Occipital lobe (tissue), 1 donor: ENCODE measurements at regions not wholly inside any gene's neighbourhood (a gene's known extent, or its start where the extent isn't known, plus 50 kb on each side); places are given as distances from the start of the nearest gene placed in this dataset.
"Not testable (repeated sequence)": the region's sequence is repeated elsewhere in the genome, so short reads cannot be mapped to it uniquely, and the experiment has no call there.

ENCODE experiments used
- DNase-seq: peaks from one replicate; lab custom pipeline; 2025; lab: John Stamatoyannopoulos, UW

DNA sequence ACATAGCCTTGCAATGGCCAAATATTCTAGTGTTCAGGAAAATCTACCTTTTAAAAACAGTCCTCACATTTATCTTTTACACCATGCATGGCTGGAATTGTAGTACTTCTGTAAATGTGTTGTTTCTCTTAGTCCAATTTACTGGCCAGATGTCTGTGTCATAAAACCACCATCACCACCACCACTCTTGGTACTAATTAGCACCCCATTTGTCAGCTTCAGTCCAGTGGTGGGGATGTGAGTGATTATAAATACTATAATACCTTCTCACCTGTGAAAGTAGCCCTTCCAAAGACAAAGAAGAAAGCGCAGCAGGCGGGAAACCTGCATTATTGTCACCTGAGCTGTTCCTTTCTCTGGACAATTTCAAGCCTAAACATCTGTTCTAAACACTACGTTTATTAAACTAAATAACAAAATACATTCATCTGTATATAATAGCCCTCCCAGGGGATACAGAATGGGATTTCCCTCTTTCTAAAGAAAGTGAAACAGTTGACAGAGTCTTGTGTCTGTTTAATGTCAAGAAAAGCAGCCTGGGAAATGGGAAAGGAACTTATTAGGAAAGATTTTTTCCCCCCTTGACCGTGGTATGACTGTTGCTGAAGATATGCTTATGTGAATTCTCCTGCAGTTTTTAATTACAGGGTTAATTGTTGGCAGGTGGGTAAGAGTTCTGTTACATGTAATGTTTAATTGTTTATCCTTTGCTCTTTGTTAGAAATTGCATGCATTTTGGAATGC lies 144.5 kb upstream of the NUDT12 start:
- DNase-seq = no peak

DNA sequence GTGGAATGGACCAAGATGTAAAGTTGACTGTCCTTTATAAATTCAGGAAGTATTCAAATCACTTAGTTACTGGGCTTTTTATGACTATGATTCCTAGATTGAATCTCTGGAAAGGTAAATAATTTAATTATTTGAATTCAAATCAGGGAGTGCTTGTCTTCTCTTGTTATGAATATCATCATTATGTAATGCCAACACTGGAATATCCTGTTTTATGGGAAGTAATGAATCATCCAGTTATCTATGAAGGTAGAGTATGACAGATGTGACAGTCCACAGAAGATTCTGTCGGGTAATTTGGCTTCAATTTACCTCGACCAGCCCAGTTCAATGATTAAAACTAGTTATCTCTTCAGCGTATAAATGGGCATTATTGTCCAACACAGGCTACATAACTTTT lies 141.0 kb upstream of the NUDT12 start:
- DNase-seq = no peak

DNA sequence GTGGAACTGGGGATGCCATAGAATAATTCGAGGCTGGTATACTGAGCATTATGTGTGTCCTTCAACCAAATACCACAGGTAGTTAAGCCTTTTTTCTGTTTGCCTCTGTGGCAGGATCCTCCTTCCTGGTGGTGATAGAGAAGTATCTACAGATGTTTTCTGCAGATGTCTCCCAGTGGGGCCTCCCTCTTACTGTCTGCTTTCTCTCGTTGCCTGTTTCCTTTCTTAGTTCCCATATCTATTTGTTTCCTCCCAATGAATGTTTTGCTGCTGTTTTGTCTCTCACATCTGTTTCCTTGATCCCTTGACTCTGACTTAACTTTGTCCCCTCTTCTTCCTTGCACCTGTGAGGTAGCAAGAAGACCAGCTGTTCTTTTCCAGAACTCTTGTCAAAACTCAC lies 130.9 kb upstream of the NUDT12 start:
- no peak for DNase-seq

DNA sequence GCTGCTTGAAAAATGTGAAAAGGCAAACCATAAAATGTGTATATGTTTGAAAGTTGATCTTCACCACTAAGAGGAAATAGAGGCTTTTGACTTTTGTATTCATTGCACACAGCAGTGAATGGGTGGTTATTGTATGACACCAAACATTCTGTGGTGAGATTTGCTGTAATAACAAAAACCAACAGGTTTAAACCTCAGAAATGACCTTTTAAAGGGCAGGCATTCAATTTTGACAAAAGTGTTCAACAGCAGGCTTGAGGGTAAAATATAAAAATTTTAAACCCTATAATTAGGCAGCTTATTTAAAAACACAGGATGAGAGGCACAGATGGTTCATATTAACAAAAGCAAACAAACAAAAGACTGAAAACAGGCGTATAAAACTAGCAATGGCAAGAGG lies 128.1 kb upstream of the NUDT12 start:
- no peak for DNase-seq

DNA sequence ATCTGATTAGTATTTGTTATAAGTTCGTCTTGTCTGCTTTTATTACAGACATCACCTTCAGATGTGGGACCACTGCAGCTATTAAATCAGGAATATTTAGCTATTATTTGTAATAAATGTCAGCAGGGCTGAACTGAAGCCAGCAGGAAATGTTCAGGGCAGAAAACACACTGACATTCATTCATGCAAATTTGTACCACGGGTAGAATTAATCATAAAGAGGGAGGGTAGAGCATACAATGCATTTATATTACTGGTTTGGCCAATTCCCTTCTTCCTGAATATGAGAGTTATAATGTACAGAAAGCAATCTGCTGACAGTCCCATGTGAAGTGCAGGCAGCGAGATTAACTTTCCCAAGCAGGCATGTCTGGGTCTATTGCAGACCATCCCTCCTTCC lies 117.3 kb upstream of the NUDT12 start:
- DNase-seq = no peak

DNA sequence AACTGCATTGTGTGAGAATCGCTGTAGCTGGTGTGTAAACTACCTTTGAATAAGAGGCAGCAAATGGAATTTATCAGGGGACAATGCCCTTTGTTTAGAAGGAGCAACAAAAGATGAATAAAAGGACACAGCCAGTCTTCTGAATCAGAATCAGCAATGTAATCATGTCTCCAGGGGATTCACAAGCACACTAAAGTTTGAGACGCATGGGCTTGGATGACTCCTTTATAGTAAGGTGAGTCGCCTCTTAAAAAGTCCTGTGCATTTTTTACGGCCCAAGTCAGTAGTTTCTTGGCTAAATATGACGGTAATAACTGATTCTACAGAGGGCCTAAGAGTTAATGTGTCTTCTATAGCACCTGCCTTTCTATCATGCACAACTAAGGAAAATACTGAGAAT lies 113.6 kb upstream of the NUDT12 start:
- not testable (repeated sequence) for DNase-seq

DNA sequence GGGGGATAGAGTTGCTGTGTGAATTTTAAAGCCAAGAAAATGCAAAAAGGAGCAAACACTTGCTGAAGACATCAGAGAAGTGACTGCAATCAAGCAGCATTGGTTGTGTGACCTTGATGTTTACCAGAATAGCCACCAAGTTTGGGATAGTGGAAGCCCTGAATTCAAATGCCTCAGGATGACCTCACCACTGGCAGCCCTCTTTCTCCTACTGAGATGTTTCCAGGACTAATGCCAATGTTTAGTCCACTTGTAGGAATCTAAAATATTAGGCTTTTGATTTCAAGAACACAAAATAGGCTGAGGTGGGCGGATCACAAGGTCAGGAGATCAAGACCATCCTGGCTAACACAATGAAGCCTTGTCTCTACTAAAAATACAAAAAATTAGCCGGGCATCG lies 112.2 kb upstream of the NUDT12 start:
- no peak for DNase-seq

DNA sequence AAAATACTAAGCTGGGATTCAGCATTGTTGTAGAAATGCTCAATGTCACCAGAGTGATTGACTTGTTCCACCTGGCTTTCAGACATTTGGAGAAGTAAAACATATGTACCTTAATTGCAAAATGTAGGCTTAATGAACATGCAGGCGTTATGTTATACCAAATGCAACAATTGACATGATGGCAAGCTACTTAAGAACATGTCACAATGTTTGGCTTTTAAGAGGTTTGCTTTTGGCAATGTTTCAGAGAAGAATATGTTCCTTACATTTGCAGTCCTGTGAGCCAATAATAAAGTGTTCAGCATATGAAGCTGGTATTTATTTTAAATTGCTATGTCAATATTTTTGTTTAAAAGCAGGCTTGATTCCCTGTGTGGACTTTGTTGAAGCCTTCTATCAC lies 111.7 kb upstream of the NUDT12 start:
- DNase-seq = no peak

DNA sequence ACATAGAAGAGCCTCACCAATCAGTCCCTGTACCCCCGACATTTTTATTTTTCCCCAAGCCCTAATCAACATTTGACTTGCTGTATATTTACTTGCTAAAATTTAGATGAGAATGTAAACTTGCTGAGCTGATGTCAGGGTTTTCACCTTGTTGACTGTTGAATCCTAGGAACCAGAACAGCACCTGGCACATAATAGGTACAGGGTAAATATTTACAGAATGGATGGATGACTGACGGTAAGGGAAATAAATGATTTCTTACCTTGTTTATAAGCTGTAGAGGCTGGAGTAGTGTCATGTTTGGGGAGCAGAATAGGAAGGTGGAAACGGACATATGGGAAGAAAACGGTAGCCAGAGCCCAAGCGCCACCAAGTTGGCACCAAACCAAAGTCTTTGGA lies 107.0 kb upstream of the NUDT12 start:
- no peak for DNase-seq

DNA sequence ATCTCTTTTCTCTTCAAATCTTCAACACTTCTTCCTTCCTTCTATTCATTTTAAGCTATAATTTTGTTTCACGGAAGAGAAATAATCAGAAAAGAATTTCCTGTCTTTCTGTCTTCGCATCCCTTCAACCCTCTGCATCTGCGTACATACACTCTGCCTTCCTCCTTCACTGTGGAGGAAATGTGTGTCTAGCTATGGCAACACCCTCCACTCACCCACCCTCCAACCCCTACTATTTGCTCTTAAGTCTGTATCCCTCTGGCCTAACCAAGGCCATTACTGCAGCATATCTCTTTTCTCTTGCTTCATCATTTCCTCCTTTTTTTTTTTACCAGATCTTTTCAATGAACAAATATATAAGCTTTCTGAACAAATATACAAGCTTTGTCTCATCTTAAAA lies 105.7 kb upstream of the NUDT12 start:
- DNase-seq = no peak

DNA sequence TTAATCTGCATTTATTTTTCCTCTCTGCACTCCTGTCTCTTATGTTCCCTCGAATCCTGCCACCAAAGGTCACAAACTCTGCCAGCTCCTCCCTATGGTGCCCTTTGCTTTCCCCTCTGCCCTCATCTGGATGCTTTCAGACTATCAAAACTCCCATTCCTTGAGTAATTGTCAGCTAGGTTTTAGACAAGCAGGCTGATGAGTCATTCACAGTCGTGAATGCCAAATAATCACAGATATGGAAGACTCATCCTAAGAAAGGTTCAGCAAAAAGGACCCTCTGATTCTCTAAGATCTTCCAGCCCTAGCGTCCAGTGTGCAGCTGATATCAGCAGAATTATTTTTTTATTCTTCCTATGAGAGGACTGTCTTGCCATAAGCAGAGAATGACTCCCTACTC lies 104.5 kb upstream of the NUDT12 start:
- no peak for DNase-seq

DNA sequence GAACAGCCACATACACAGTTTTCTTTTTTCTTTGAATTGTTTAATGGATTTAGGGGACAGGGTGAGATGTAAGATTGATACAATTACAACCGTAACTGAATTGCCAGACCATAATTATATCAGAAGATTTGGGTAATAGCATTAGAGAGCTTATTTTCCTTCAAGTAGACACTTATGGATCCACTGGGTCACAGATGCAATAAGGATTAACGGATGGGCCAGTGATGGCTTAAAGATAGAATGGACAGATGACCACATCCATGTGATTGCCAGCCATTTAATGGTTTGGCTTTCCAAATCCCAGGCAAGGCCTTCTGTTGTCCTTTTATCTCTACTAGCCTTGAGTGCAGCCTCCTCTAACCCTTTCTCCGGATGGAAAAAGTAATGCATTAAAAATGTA lies 94.7 kb upstream of the NUDT12 start:
- no peak for DNase-seq

DNA sequence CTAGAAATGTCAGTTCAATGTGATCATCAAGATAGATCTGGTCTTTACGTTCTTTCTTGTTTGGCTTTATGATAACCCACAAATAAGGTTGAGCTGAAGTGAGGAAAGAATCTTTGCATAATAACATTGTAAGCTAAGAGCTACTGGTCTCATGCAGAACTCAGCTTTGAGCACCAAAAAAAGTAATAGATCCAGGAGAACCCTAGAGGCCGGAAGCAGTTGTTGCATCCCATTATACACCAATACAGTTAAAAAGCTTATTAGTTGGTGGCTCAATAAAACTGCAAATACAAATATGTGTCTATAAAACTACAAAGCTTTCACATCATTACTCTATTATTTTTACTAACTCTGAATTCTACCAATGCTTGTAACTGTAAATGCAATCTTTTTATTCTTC lies 85.5 kb upstream of the NUDT12 start:
- DNase-seq = no peak

DNA sequence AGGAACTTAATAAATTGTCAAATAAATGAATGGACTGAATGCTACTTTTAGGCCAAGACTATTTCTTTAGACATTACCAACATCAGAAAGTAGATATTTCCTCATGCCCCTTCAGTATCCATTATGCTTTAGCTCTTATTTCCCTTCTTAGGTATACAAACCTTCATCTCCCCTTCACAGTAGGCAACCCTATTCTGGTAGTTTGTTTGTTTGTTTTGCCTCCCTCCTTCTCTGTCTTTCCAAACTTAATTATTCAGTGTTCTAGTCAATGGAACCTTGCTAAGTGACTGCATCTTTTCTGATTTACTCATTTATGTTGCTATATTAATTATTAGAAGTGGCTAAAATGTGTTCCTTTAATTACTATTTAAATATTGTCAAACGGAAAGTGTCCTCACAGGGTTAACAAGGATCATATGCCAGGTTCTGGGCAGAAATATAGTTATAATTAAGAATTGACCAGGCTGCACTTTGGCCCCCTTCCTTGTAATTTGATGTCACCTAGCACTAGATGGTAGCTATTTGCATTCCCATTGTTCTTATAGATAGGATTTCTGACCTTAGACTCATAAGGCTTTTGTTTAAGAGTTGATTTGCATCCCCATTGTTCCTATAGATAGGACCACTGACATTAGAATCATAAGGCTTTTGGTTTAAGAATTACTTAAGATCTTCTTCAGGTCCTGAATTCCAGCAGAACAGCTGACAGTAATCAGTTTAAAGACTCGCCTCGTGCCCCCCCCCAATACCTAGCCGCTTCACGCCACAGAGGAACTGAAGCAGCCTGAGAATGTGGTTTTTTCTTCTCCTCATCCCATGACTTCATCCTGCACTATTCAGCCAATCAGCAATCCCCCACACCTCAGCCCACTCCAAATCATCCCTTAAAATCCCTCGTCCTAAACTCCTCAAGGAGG lies 84.4 kb upstream of the NUDT12 start:
- no peak for DNase-seq

DNA sequence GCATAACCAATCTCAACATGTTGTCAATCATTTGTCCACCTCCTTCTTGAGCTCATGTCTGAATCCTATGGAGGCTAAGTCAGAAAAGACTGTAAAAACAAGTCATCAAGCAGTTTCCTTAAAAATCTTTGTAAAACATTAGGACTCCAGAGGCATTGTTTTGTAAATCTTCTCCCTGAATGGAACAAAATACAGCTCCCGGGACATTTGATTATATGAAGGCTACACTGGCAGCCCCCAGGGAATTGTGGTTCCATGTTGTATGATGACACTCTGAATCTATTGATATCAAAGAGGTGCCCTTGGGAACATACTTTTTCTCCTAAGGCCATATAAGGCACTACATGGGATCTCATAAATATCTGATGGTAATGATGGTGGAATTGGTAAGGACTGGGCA lies 83.2 kb upstream of the NUDT12 start:
- no peak for DNase-seq

DNA sequence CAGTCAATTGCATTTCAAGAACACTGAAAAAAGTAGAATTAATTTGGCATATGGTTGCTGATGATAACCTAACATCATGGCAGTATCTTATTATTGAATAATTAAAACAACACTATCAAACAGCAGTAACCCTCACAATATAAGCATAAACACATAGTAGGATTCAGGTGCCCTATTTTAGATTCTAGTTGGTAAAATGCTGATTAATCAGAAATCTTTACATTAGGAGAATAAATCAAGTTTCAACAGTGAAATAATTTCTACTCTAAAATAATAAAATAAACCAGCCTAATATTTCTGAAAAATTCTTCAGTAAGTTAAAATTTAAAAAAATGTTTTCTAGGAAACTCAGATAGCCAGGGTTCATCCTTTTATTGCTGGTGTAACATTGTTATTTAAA lies 76.4 kb upstream of the NUDT12 start:
- no peak for DNase-seq

DNA sequence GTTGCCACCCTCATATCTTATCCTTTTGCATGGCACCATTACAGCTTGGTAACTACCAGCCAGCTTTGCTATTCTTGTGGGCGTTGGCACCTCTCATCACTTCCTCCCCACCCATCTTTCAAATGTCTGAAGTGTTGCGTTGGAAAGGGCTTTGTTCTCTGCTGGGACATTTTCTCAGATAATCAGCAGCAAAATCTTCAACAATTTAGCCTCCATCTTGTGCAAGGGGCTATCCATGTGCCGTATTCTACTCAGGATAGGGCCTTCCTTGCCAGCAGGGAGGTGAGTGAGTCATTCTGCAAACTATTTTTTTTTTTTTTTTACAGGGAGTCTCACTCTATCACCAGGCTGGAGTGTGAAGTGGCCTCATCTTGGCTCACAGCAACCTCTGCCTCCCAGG lies 62.1 kb upstream of the NUDT12 start:
- no peak for DNase-seq

DNA sequence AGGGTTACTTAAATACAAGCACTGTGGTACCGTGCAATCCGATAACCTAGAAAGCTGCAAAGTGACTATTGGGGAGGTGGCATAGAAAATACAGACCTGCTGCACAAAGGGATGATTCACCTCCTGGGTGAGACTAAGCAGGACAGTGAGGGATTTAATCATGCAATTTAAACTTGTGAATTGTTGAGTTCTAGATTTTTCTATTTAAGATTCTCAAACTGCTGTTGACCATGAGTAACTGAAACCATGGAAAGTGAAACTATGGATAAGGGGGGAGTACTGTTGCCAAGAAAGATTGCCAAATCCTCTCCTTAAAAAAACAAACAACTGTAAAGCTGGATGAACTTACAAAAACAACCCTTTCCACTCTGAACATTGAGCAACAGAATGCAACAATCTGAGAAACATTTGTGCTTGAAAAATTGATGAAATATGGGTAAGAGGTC lies 61.5 kb upstream of the NUDT12 start:
- no peak for DNase-seq

DNA sequence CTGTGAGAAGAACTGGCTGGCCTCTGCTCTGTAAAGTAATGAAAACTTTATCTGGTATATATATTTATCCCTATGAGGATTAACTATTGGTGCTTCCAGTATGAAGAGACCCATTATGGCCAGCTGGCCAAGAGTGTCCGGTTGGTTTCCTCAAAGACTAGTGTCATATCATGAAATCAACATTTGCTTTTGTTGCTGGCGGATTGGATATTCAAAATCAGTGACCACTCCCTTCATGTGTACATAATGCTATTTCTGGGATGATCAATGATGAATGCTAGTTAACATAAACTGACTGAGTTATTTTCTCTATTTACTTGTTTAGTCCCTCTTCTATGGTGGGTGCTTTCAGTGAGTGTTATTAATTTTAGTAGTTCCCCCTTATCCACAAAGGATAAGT lies 60.8 kb upstream of the NUDT12 start:
- no peak for DNase-seq

DNA sequence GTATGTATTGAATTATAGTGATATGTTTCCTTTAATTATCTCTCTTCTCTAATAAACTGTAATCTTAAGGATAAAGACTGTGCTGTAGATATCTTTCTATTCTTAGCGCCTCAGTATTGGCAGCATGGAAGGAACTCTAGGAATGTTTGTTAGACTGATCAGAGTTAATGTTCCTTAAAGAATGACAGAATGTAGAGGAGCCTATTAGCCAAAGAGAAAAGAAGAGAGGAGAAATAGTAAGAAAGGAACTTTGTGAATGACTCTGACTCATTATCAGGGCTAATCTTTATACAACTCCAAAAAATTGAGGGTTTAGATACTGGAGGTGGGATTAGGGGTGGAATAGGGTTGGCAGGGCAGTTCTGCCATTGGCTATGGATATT lies 59.0 kb upstream of the NUDT12 start:
- no peak for DNase-seq

DNA sequence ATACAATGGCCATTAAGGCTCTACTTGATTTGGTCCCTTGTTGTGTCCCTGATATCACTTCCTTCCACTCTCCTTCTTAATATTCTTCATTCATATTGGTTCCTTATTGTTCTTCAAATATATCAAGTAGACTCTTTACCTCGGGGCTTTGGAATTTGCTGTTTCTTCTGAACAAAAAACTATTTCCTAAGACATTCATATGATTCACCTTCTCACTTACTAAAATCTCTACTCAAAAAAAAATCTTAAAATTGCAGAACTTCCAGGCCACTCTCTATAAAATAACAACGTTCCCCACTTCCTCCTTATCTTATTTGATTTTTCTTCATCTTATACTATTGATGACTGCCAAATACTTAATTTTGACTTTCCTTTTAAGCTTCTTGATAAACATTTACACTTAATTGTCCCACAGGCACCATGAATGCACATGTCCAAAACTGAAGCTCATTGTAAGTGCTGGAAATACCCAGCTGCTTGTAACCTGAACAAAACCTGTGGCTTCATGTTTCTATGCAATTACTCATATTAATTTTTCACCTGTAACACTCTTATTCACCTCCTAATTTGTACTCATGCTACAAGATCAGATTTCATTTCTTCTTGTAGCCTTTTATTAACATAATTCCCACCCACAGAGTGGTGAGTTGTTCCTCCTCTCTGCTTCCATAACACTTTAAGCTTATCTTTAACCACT lies 58.4 kb upstream of the NUDT12 start:
- no peak for DNase-seq

DNA sequence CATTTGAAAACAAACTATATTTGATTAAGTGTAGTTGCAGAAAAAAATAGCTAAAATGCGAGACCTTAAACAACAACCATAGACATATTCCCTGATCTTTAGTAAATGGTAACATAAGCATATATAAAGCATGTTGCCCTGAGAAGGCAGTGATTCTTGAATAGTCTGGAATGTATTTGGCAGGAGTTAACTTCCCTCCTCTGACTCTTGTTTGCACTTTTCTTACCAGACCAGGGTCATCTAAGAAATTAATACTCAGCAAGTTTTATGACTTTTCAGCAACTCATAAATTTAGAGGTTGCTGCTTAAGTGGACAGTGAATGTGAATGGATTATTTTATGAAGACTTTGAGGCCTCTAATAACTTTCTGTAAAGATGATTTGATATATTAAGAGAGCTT lies 55.3 kb upstream of the NUDT12 start:
- DNase-seq = no peak
